Mesendoderm (in vitro differentiated cells): ENCODE measurements at regions not wholly inside any gene's neighbourhood (a gene's known extent, or its start where the extent isn't known, plus 50 kb on each side); places are given as distances from the start of the nearest gene placed in this dataset.
A peak's percentile ranks its signal among the peaks of the same experiment; 100 is the strongest.

Experiments used
- DNase-seq: peaks from one replicate; pipeline ENCODE4 v3.0.0; 2013
- H2AK5ac ChIP-seq: 2 replicates; pipeline ENCODE4 v1.6.1; 2013; ENCODE audit warnings: low read length, inconsistent platforms
- H2BK120ac ChIP-seq: 2 replicates; pipeline ENCODE4 v1.6.1; 2013; ENCODE audit warnings: low read depth, mild to moderate bottlenecking, low read length, moderate library complexity, mixed read lengths
- H2BK15ac ChIP-seq: replicated peaks from 2 replicates; pipeline ENCODE4 v1.6.1; 2013; ENCODE audit warnings: low read depth, mild to moderate bottlenecking, moderate library complexity
- H2BK5ac ChIP-seq: 2 replicates; pipeline ENCODE4 v1.6.1; 2013; ENCODE audit warnings: low read length, inconsistent platforms
- H3K18ac ChIP-seq: 2 replicates; pipeline ENCODE4 v1.6.1; 2013; ENCODE audit warnings: mild to moderate bottlenecking, low read length, mixed read lengths
- H3K23ac ChIP-seq: one replicate; pipeline ENCODE4 v1.6.1; 2013; ENCODE audit warnings: low read length
- H3K27ac ChIP-seq: 2 replicates; pipeline ENCODE4 v1.5.1; 2013; ENCODE audit warnings: low read depth, mild to moderate bottlenecking, inconsistent platforms, low read length, moderate library complexity
- H3K27me3 ChIP-seq: 2 replicates; pipeline ENCODE4 v1.6.1; 2013; ENCODE audit warnings: low read length, control low read depth, mild to moderate bottlenecking, inconsistent platforms; ENCODE audit not compliant: insufficient read depth, poor library complexity
- H3K36me3 ChIP-seq: 2 replicates; pipeline ENCODE4 v1.6.1; 2013; ENCODE audit warnings: low read length, inconsistent platforms; ENCODE audit not compliant: control insufficient read depth, insufficient read depth
- H3K4ac ChIP-seq: one replicate; pipeline ENCODE4 v1.6.1; 2013; ENCODE audit warnings: low read depth, mild to moderate bottlenecking, low read length, moderate library complexity
- H3K4me1 ChIP-seq: 2 replicates; pipeline ENCODE4 v1.6.1; 2013; ENCODE audit warnings: low read depth, low read length, inconsistent platforms; ENCODE audit not compliant: control insufficient read depth
- H3K4me2 ChIP-seq: 2 replicates; pipeline ENCODE4 v1.6.1; 2013; ENCODE audit warnings: low read length
- H3K4me3 ChIP-seq: 2 replicates; pipeline ENCODE4 v1.5.1; 2013; ENCODE audit warnings: mild to moderate bottlenecking, low read length
- H3K56ac ChIP-seq: one replicate; pipeline ENCODE4 v1.6.1; 2013; ENCODE audit warnings: low read length
- H3K79me1 ChIP-seq: 2 replicates; pipeline ENCODE4 v1.6.1; 2013; ENCODE audit warnings: low read length, inconsistent platforms
- H3K79me2 ChIP-seq: 2 replicates; pipeline ENCODE4 v1.6.1; 2013; ENCODE audit warnings: mild to moderate bottlenecking, low read length; ENCODE audit not compliant: control insufficient read depth, insufficient read depth
- H3K9ac ChIP-seq: 2 replicates; pipeline ENCODE4 v1.6.1; 2013; ENCODE audit warnings: low read length, inconsistent platforms
- H4K5ac ChIP-seq: one replicate; pipeline ENCODE4 v1.6.1; 2013; ENCODE audit warnings: low read length
- H4K8ac ChIP-seq: one replicate; pipeline ENCODE4 v1.6.1; 2013; ENCODE audit warnings: low read depth, mild to moderate bottlenecking, control low read depth, low read length, moderate library complexity
- WGBS: extraction: QIAGEN DNeasy Blood & Tissue Kit; methylation state at CpG from one replicate; pipeline ENCODE4 v1.1.7; 2013; ENCODE audit warnings: low lambda C conversion rate, missing lambda C conversion rate; ENCODE audit not compliant: insufficient coverage; ENCODE audit errors: extremely low coverage; 5-methylcytosine and 5-hydroxymethylcytosine counted together

DNA sequence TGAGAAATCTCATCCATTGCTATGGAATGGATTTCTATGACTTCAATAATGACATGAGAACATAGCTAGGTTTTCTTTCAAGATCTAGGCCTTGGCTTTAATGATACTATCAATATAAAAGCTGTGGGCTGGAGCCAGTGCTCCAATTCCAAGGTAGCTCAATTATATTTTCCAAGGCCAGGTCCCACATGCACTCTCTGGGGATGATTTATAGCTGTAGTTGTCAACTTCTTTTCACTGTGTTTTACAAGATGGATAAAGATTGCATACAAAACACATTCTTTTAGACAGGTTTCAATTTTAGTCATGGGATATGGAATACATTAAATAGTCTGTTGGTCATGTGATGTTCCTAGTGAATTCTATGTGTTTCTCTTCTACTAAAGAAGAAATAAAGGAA is 156.7 kb downstream of the DCAF12L1 start:
- no peak overlapping the region for H3K56ac ChIP-seq
- H2AK5ac ChIP-seq, result no peak overlapping the region
- no peak overlapping the region for H3K23ac ChIP-seq
- H3K79me2 ChIP-seq, result no peaks in the 10 kb centered on the region
- no peaks in the 10 kb centered on the region for H3K4me1 ChIP-seq
- no peak overlapping the region for H3K9ac ChIP-seq
- H3K4ac ChIP-seq, result no peak overlapping the region
- H3K27ac ChIP-seq, result no peak overlapping the region
- no peak overlapping the region for H2BK5ac ChIP-seq
- no peak overlapping the region for H4K8ac ChIP-seq
- no peaks in the 10 kb centered on the region for H3K36me3 ChIP-seq
- no peak overlapping the region for H3K18ac ChIP-seq
- no peak for DNase-seq
- no peak overlapping the region for H2BK15ac ChIP-seq
- H4K5ac ChIP-seq, result no peak overlapping the region
- no peak overlapping the region for H3K4me2 ChIP-seq
- H3K79me1 ChIP-seq, result no peaks in the 10 kb centered on the region
- no peaks in the 10 kb centered on the region for H3K27me3 ChIP-seq
- H3K4me3 ChIP-seq, result no peak overlapping the region
- H2BK120ac ChIP-seq, result no peak overlapping the region

DNA sequence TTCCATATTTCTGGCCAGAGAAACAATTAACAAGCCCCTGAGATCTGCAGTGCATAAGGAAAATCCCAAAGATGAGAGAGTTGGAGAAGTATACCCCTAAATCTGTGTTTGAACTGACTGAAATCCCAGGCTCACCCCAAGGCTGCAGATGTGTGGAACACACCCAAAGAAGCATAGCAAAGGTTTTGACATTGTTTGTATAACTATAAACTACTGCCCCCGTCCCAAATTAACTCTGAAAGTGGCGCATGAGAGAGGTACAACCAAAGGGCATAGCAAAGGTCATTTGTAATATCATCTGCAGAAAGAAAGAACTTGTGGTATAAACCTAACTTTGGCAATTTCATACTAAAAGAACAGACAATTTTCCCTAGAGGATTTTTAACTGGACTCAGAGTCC is 157.9 kb downstream of the DCAF12L1 start:
- Histone ChIP-seq H4K5ac (no peak overlapping the region), H2AK5ac (no peak overlapping the region), H2BK120ac (no peak overlapping the region), H3K56ac (no peak overlapping the region), H3K36me3 (no peaks in the 10 kb centered on the region), H2BK5ac (no peak overlapping the region), H3K4me3 (no peak overlapping the region), H3K79me1 (no peaks in the 10 kb centered on the region), H3K9ac (no peak overlapping the region), H4K8ac (no peak overlapping the region), H3K23ac (no peak overlapping the region), H3K4me2 (no peak overlapping the region), H3K4me1 (no peaks in the 10 kb centered on the region), H2BK15ac (no peak overlapping the region), H3K27me3 (no peaks in the 10 kb centered on the region), H3K27ac (no peak overlapping the region), H3K79me2 (no peaks in the 10 kb centered on the region), H3K4ac (no peak overlapping the region), H3K18ac (no peak overlapping the region)
- WGBS, result no CpG with 5 or more reads among the region's 2 CpGs
- DNase-seq, result no peak

DNA sequence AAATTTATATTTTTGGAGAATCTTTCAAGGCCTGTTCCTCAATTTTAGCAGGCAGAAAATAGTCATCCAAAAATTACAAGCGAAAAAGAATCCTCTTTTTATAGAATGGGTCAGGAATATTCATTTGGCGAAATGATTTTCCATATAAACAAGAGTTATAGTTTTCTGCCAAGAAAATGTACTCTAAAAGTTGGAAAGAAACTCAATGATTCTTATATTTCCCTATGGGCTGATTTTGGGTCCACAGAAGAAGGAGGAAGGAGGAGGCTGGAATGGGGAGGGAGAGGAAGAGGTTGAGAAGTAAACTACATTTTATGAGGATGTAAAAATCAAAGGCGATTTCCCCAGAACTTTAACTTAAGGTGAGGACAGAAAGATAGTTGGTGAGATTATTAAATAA is 159.3 kb downstream of the DCAF12L1 start:
- Histone ChIP-seq H3K23ac (no peak overlapping the region), H3K4me1 (no peaks in the 10 kb centered on the region), H3K27me3 (no peaks in the 10 kb centered on the region), H3K9ac (no peak overlapping the region), H2BK5ac (no peak overlapping the region), H3K79me1 (no peaks in the 10 kb centered on the region), H2AK5ac (no peak overlapping the region), H3K79me2 (no peaks in the 10 kb centered on the region), H3K36me3 (no peaks in the 10 kb centered on the region), H3K4ac (no peak overlapping the region), H2BK120ac (no peak overlapping the region), H3K56ac (no peak overlapping the region), H3K27ac (no peak overlapping the region), H3K18ac (no peak overlapping the region), H4K5ac (no peak overlapping the region), H2BK15ac (no peak overlapping the region), H3K4me3 (no peak overlapping the region), H3K4me2 (no peak overlapping the region), H4K8ac (no peak overlapping the region)
- DNase-seq, result no peak
- WGBS, result no CpG with 5 or more reads among the region's 3 CpGs

DNA sequence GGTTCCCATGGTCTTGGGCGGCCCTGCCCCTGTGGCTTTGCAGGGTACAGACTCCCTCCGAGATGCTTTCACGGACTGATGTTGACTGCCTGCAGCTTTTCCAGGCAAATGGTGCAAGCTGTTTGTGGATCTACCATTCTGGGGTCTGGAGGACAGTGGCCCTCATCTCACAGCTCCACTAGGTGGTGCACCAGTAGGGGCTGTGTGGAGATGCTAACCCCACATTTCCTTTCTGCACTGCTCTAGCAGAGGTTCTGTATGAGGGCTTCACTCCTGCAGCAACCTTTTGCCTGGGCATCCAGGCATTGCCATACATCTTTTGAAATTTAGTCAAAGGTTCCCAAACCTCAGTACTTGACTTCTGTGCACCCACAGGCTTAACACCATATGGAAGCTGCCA is 176.1 kb downstream of the DCAF12L1 start:
- no peak overlapping the region for H2BK120ac ChIP-seq
- no peak overlapping the region for H3K4me3 ChIP-seq
- no peak overlapping the region for H2BK15ac ChIP-seq
- H3K9ac ChIP-seq, result no peak overlapping the region
- peak; percentile 29 for DNase-seq
- H3K79me1 ChIP-seq, result no peaks in the 10 kb centered on the region
- H3K18ac ChIP-seq, result no peak overlapping the region
- H3K27me3 ChIP-seq, result no peaks in the 10 kb centered on the region
- H2BK5ac ChIP-seq, result no peak overlapping the region
- no peak overlapping the region for H3K27ac ChIP-seq
- no peak overlapping the region for H3K4me2 ChIP-seq
- no peak overlapping the region for H3K56ac ChIP-seq
- H3K4ac ChIP-seq, result no peak overlapping the region
- no peak overlapping the region for H4K5ac ChIP-seq
- WGBS, result no CpG with 5 or more reads among the region's 3 CpGs
- no peak overlapping the region for H3K23ac ChIP-seq
- no peak overlapping the region for H4K8ac ChIP-seq
- no peaks in the 10 kb centered on the region for H3K4me1 ChIP-seq
- no peaks in the 10 kb centered on the region for H3K36me3 ChIP-seq
- H3K79me2 ChIP-seq, result no peaks in the 10 kb centered on the region
- H2AK5ac ChIP-seq, result no peak overlapping the region

DNA sequence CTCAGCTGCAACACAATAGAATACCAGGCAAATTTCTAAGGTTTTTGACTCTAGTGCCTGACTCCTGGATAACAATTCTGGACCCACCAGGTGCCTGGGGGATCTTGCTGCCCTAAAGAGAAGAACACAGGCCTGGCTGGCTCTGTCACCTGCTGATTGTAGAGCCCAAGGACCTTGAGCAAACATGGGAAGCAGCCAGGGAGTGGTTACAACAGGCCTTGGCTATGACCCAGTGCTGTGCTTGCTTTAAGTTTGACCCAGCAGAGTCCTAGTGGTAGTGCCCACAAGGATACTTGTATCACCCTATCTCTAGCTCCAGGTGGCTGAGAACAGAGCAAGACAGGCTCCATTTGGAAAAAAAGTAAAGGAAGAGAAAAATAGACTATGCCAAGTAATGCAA is 176.8 kb upstream of the DCAF12L2 start:
- Histone ChIP-seq H3K36me3 (no peaks in the 10 kb centered on the region), H3K4me1 (no peaks in the 10 kb centered on the region), H2BK15ac (no peak overlapping the region), H2AK5ac (no peak overlapping the region), H3K27ac (no peak overlapping the region), H2BK120ac (no peak overlapping the region), H3K18ac (no peak overlapping the region), H3K79me1 (no peaks in the 10 kb centered on the region), H2BK5ac (no peak overlapping the region), H3K79me2 (no peaks in the 10 kb centered on the region), H3K4ac (no peak overlapping the region), H3K9ac (no peak overlapping the region), H3K4me3 (no peak overlapping the region), H3K27me3 (no peaks in the 10 kb centered on the region), H4K8ac (no peak overlapping the region), H3K23ac (no peak overlapping the region), H3K4me2 (no peak overlapping the region), H4K5ac (no peak overlapping the region), H3K56ac (no peak overlapping the region)
- no peak for DNase-seq

DNA sequence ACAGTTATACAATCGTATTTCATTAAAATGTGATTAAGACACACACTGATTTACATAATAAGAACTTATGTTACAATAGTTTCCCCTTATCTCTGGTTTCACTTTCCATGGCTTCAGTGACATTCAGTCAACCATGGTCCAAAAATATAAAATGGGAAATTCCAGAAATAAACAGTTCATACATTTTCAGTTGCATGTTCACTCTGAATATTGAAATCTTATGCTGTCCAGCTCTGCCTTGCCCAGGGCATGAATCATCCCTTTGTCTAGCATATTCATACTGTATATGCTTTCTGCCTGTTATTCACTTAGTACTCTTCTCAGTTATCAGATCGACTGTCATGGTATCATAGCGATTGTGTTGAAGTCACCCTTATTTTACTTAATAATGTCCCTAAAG is 173.8 kb upstream of the DCAF12L2 start:
- no peak overlapping the region for H2BK120ac ChIP-seq
- whole genome bisulfite sequencing, result no CpG with 5 or more reads among the region's 3 CpGs
- no peak overlapping the region for H4K8ac ChIP-seq
- no peaks in the 10 kb centered on the region for H3K79me1 ChIP-seq
- no peak overlapping the region for H2BK15ac ChIP-seq
- DNase-seq, result no peak
- H3K18ac ChIP-seq, result no peak overlapping the region
- no peak overlapping the region for H3K27ac ChIP-seq
- H3K23ac ChIP-seq, result no peak overlapping the region
- no peak overlapping the region for H3K4ac ChIP-seq
- H2BK5ac ChIP-seq, result no peak overlapping the region
- no peak overlapping the region for H4K5ac ChIP-seq
- H3K56ac ChIP-seq, result no peak overlapping the region
- no peaks in the 10 kb centered on the region for H3K4me1 ChIP-seq
- no peaks in the 10 kb centered on the region for H3K79me2 ChIP-seq
- H3K36me3 ChIP-seq, result no peaks in the 10 kb centered on the region
- H3K4me2 ChIP-seq, result no peak overlapping the region
- H3K27me3 ChIP-seq, result no peaks in the 10 kb centered on the region
- no peak overlapping the region for H3K9ac ChIP-seq
- H2AK5ac ChIP-seq, result no peak overlapping the region
- no peak overlapping the region for H3K4me3 ChIP-seq
